GM12892 (cell line): ENCODE measurements at regions not wholly inside any gene's neighbourhood (a gene's known extent, or its start where the extent isn't known, plus 50 kb on each side); places are given as distances from the start of the nearest gene placed in this dataset.

Source experiments
- POLR2A ChIP-seq: IDR thresholded peaks from 2 replicates; pipeline ENCODE4 v1.6.1; 2011; ENCODE audit warnings: low read depth, low read length, control low read depth
- POLR2AphosphoS5 ChIP-seq: IDR thresholded peaks from 2 replicates; pipeline ENCODE4 v1.6.1; 2011; ENCODE audit warnings: low read depth, low read length, control low read depth
- TAF1 ChIP-seq: IDR thresholded peaks from 2 replicates; pipeline ENCODE4 v1.6.1; 2011; ENCODE audit warnings: low read depth, mild to moderate bottlenecking, control low read depth, low read length, borderline replicate concordance

GRCh38 chr6:23841116-23841515, 284.9 kb upstream of the NRSN1 start:
- no peak for TF ChIP-seq POLR2AphosphoS5
- TF ChIP-seq POLR2A: no peak
- no peak for TF ChIP-seq TAF1
